HG03521 (cell line): ENCODE measurements at regions not wholly inside any gene's neighbourhood (a gene's known extent, or its start where the extent isn't known, plus 50 kb on each side); places are given as distances from the start of the nearest gene placed in this dataset.

Experiments used
- ATAC-seq: cut with Tn5 transposase; IDR thresholded peaks from one replicate; pipeline ENCODE4 v1.9.1; 2021; ENCODE audit warnings: mild to moderate bottlenecking, moderate library complexity; ENCODE audit not compliant: unreplicated experiment

DNA sequence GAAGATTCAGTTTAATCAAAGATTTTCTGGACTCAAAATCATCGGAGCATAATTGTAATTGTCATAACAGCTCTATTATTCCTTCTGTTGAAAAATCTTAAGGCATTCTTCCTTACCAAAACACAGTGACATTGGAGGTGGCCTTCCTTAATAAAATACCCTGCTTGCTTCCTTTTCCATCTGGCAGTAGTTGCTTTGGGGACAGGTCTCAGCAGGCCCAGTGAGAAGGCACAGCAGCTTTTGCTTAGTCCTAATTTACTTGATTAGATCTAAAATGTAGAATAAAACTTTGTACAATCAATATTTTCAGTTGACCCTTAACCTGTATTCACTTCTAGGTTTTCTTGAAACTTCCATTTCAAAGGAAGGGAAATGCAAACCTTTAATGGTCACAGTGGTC, 471.6 kb downstream of the PCDH20 start:
- ATAC-seq, result no peak

- ATAC-seq, result no peak
Measured at GRCh38 chr13:60936281-60936680, 479.4 kb downstream of the PCDH20 start.

GRCh38 chr13:60933638-60934037, 482.0 kb downstream of the PCDH20 start:
- no peak for ATAC-seq

DNA sequence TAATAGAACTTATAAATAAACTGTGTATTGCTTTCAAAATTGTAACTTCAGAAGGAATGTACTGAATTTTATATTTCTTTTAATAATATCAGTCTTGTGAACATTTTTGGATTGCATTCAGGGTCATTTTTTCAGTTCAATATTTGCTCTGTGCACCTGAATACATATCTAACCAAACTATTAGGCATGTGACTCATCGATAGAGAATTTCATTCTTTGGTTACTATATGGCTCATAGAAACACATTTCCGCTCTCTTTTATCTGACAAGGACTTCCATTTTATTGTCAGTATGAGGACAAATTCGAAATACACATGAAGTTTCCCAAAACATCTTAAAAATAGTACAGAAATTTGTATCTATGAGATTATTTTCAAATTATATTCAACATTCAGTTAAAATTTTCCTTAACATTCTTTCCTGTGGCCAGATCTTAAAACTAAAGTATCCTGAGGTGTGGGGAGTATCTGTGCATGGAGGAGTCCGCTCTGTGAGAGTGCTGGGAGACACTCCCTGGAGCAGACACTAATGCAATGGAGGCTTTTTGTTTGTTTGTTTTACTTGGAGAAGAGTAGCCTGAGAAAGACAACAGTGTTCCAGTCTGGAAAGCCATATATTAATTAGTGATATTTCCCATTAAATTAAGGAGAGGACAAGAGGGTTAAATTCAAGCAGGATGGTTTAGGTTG, 483.6 kb downstream of the PCDH20 start:
- ATAC-seq, result no peak

DNA sequence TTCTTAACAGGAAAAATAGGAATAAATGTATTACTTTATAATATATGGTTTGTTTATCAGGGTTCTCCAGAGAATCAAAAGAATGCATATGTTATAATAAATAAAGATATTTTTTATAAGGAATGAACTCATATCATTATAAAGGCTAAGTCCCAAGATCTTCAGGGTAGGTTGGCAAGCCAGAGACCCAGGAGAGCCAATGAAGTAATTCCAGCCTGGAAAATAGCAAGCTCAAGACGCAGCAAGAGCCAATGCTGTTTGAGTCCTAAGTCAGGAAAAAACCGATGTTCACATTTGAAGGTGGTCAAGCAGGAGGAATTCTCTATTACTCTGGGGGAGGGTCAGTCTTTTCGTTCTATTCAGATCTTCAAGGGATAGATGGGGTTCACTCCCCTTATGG, 490.0 kb downstream of the PCDH20 start:
- no peak for ATAC-seq

DNA sequence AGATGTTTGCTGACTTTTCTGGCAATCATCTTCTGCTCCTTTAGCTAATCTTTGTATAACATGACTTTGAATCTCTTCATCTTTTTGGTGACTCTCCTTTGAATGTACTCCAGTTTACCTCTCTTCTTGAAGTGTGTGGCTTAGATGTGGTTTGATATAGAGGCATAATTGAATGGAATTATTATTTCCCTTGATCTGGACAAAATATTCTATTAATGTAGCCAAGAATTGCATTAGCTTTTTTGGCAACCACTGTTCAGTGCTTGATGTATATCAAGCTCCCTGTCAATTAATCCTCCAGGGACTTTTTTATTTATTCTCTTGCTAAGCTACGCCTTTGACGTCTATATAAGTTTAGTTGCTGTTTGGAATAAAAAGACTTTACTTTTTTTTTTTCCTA, 490.8 kb downstream of the PCDH20 start:
- no peak for ATAC-seq

GRCh38 chr13:60922576-60923231, 492.9 kb downstream of the PCDH20 start:
- ATAC-seq, result no peak

- ATAC-seq, result no peak
Measured at GRCh38 chr13:60893801-60894200, 496.8 kb downstream of the TDRD3 start.

DNA sequence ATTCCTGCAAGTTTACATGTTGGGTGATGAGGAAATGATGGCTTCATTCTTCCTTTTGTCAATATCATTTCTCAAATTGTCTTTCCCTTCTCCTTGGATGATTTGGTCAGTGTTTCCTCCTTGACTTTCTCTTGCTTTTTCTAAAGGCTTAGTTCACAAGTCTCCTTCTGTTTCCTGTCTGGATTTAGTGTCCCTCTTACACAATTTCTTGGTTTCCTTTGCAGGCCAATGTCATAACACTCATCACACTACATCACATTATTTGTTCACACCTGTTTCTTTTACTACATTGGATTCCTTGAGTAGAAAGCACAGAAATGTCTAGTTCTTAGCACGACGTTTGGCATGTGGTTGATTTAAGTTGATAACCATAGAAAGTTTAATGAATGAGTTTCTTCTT, 490.7 kb downstream of the TDRD3 start:
- no peak for ATAC-seq

DNA sequence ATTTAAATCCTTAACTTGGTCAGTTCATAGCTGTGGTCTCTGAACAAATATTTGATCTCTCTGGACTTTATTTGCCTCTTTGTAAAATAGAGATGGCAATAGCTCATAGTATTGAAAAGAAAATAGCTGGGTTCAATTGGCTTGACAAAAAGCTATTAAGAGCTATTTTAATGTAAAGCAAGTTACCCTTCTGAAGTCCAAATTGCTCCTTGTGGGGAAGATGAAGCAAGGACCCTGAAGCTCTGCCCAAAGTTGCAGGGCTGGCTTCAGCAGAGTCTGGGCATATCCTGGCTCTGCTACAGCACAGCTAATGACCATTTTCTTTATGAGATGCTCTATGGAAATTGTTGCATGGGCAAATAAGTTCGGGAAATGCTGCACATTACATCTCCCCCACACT, 484.5 kb downstream of the TDRD3 start:
- ATAC-seq, result no peak

GRCh38 chr13:60873116-60873515, 476.1 kb downstream of the TDRD3 start:
- ATAC-seq, result no peak

DNA sequence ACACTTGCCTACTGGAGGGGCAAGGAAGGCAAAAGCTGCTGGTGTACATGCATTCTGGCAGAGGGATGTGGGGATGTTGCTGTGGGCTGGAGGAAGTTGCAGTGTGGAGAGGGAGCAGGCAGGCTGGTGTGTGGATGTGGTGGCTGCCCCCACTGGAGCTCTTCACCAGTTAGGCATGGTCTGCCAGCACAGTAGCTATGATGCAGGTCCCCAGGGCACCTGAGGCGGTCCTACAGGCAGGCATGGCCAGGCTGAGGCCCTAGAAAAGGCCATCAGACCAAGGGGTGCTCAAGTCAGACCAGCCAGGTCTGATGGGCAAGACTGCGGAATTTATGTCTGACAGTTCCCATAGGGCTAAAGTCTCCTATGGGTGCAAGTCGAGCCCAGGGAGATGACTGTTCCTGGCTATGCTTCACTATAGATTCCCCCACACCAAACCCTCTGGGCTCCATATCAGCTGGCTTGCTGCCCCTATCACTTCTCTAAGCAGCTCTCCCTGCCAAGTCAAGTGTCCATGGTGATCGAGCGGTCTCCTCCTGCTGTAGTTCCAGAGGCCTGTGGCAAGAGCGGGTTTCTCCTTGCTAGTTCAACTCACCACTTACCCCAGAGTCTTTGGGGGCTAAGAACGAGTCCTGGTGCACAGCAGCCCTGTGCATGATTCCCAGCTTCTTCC, 473.1 kb downstream of the TDRD3 start:
- no peak for ATAC-seq

DNA sequence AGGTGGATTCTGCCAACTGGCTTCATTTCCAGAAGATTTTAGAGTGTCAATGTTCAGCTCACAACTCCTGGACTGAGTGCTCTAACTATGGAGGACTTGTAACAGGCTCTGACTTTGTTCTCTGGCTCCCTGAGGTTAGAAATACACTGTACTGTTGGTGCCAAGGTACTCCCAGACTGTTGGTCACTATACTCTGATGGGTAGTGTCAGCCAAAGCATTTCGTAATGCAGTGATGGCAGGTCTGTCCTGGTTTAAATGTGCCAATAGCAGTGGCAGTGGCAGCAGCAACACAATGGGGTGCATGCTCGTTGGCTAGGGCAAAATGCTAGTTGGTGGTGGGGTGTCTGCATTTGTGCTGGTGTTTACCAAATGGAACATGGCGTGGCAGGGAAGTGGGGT, 472.2 kb downstream of the TDRD3 start:
- no peak for ATAC-seq

- ATAC-seq, result no peak
Measured at GRCh38 chr13:60862036-60862435, 465.0 kb downstream of the TDRD3 start.

DNA sequence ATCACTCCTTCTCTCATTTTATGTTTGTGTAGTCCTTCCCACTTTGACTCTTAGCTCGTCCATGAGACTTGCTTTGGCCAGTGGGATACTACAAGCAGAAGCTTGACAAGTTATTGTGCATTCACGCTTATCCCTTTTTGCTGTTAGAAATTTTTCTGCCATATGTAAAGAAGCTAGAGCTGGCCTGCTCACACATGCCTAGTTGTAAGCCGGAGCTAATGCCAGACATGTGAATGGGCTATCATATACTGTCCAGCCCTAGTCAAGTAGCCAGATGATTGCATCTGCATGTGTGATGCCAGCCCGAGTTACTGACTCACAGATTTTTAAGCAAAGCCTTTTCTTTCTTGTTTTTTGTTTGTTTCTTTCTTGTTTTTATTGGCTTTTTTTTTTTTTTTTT, 460.7 kb downstream of the TDRD3 start:
- ATAC-seq, result no peak

DNA sequence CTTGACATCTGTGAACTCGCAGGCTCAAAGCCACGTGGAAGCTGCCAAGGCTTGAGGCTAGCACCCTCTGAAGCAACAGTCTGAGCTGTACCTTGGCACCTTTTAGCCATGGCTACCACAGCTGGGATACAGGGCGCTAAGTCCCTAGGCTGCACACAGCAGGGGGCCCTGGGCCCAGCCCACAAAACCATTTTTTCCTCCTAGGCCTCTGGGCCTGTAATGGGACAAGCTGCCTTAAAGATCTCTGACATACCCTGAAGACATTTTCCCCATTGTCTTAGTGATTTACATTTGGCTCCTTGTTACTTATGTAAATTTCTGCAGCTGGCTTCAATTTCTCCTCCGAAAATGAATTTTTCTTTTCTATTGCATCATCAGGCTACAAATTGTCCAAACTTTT, 455.9 kb downstream of the TDRD3 start:
- ATAC-seq, result no peak

DNA sequence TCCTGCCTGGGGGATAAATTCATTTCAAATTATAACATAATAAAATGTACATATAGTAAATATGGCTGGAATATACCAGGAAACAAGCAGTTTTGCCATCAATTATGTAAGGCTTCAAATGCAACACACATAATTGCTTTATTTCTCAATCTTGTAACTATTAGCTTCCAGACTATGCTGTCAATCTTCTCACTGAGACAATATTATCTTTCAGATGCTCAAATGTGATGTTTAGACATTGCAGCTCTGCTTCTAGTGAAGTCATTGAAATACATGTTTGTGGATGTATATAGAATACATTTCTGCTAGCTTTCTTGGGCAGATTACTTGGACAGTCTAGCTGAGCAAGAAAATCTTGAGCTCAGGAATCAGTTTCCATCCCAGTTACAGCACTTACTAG, 454.4 kb downstream of the TDRD3 start:
- no peak for ATAC-seq

DNA sequence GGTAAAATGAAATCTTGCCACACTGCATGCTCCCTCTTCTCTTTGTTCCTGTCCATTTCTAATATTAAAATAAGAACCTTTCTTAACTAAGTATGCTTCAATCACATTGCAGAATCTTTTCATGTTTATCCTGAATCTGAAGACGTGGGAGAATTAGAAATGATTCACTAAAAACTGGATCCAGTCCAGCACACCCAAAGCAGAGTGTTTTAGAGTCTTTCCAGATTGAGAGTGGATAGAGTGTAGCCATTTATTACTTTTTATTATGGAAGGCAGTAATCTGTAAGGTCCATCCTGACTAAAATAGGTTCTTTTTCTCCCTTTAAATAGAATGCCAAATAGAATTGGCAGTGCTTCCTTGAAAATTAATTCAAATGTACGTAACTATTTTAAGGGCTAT, 453.5 kb downstream of the TDRD3 start:
- ATAC-seq, result no peak

DNA sequence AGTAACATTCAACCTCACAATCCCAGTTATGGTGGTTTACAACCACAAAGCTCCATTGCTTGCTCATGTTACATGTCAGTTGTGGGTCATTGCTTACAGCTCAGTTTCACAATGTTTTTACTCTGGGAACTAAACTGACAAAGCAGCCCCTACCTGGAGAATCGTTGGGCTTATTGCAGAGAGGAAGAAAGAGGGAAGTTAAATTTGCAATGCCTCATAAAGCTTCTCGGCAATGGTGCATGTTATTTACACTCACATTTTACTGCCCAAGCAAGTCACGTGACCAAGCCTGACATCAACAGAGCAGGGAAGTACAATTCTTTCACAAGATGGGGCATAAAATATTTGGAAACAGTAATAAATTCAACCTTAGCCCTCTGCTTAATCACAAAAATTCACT, 441.6 kb downstream of the TDRD3 start:
- ATAC-seq, result no peak

DNA sequence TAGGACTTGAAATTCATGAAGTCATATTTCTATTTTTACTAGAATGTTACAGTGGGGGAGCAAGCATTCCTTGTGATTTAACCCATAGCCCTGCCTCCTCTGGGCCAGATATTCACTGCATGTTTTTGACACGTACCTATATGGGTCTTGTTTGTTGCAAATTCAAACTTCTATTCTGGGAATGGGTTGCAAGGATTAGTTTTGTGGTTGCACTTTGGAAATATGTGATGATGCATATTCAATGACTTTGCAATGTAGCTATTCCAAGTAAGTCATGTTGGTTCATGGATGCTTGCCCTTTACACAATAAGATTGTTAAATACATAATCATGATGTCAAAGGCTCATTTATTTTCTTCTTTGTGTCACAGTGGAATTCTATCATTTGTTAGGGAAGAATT, 440.8 kb downstream of the TDRD3 start:
- ATAC-seq, result no peak

- no peak for ATAC-seq
Measured at GRCh38 chr13:60836821-60837220, 439.8 kb downstream of the TDRD3 start.

- ATAC-seq, result no peak
Measured at GRCh38 chr13:60811581-60811980, 414.6 kb downstream of the TDRD3 start.
